ENCODE measurements at regions not wholly inside any gene's neighbourhood (a gene's known extent, or its start where the extent isn't known, plus 50 kb on each side); places are given as distances from the start of the nearest gene placed in this dataset.

DNA sequence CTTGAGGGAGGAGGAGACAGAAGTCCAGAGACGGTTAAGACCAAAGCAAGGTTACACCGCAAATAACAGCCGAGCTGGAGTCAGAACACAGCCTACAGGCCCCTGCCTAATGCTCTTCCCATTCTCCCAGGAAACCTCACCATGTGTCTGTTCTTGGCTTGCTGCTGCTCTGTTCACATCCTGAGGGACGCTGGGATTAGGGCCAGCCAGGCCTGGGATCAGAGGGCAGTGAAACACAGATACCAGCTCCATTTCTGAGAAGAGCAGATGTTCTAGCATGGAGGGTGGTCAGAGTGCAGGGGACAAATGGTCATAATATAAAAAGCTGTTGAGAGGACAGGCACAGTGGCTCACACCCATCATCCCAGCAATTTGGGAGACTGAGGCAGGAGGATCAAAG lies 124.8 kb upstream of the LARP1 start:
- no peaks in the 10 kb centered on the region for H3K27me3 ChIP-seq (ENCODE audit: control insufficient read depth, insufficient read depth, low read length)
- no peaks in the 10 kb centered on the region for H3K36me3 ChIP-seq (ENCODE audit: control insufficient read depth, insufficient read depth, low read length)
- peaks cover 5% of the 10 kb centered on the region for H3K4me1 ChIP-seq (ENCODE audit: control insufficient read depth, insufficient read depth, low read length)
- no peak overlapping the region for H3K9ac ChIP-seq (ENCODE audit: low read length)
- H3K27ac ChIP-seq (ENCODE audit: low read depth, low read length): no peak overlapping the region
- H3K4me3 ChIP-seq (ENCODE audit: low read length): no peak overlapping the region

GRCh38 chr5:154628685-154629084 lies 126.5 kb upstream of the LARP1 start:
- Histone ChIP-seq H3K4me1 (ENCODE audit: control insufficient read depth, insufficient read depth, low read length) (peaks cover 5% of the 10 kb centered on the region), H3K36me3 (ENCODE audit: control insufficient read depth, insufficient read depth, low read length) (no peaks in the 10 kb centered on the region), H3K27ac (ENCODE audit: low read depth, low read length) (no peak overlapping the region), H3K4me3 (ENCODE audit: low read length) (no peak overlapping the region), H3K9ac (ENCODE audit: low read length) (no peak overlapping the region), H3K27me3 (ENCODE audit: control insufficient read depth, insufficient read depth, low read length) (no peaks in the 10 kb centered on the region)

DNA sequence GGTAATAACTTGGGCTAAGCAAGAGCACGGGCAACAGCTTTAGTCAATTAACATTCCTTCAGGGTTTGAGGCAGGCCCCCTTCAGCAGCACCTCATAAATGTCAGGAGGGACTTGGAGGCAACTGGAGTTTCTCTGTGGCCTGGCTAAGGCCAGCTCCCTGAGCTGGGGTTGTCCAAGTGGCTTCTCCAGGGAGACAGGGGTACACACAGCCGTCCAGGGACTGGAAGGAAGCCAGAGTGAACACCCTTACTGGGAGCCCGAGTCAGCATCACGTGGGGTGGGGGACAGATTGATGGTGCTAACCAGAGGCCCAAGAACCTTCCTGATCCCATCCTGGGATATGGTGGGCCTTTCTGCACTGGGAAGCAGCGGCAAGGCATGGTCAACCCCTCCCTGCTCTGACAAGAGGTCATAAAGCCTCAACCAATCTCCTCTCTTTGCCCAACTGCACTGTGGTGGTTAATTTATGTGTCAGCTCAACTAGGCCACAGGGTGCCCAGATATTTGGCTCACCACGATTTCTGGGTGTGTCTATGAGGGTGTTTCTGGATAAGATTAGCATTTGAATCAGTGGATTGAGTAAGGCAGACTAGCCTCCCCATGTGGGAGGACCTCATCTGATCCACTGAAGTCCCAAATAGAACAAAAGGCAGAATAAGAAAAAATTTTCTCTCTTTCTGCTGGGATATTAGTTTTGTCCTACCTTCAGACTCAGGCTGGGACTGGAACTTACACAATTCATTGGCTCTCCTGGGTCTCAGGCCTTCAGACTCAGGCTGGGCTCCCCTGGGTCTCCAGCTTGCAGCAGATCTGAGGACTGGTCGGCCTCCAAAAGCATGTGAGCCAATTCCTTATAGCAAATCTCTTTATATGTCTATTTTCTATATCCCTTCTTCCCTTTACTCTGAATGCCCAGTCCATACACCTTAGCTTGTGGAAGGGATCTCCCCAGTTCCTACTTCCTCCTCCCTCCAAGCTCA lies 127.2 kb upstream of the LARP1 start:
- H3K27me3 ChIP-seq (ENCODE audit: control insufficient read depth, insufficient read depth, low read length): no peaks in the 10 kb centered on the region
- peaks cover 5% of the 10 kb centered on the region for H3K4me1 ChIP-seq (ENCODE audit: control insufficient read depth, insufficient read depth, low read length)
- no peak overlapping the region for H3K27ac ChIP-seq (ENCODE audit: low read depth, low read length)
- H3K9ac ChIP-seq (ENCODE audit: low read length): no peak overlapping the region
- H3K4me3 ChIP-seq (ENCODE audit: low read length): no peak overlapping the region
- H3K36me3 ChIP-seq (ENCODE audit: control insufficient read depth, insufficient read depth, low read length): no peaks in the 10 kb centered on the region

- H3K27me3 ChIP-seq (ENCODE audit: control insufficient read depth, insufficient read depth, low read length): no peaks in the 10 kb centered on the region
- H3K4me1 ChIP-seq (ENCODE audit: control insufficient read depth, insufficient read depth, low read length): peaks cover 5% of the 10 kb centered on the region
- no peak overlapping the region for H3K27ac ChIP-seq (ENCODE audit: low read depth, low read length)
- H3K4me3 ChIP-seq (ENCODE audit: low read length): no peak overlapping the region
- no peak overlapping the region for H3K9ac ChIP-seq (ENCODE audit: low read length)
- no peaks in the 10 kb centered on the region for H3K36me3 ChIP-seq (ENCODE audit: control insufficient read depth, insufficient read depth, low read length)
Measured at GRCh38 chr5:154626876-154627557, 128.2 kb upstream of the LARP1 start.

DNA sequence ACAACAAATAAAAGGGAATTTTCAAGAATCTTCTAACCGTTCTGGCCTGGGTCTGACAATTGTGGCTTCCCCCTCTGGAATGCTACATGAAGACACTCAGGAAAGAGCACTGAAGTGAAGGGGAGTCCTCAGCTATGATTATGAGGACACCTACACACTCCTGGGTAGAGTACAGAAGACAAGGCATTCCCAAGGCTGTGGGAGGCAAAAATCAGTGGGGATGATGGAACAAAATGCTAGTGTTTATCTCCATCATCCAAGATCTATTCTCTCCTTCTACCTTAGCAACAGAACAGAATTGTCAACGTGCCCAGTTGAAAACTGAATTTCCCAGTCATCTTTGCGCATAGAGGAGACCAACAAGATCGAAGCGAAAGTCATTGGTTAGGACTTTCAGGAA lies 130.1 kb upstream of the LARP1 start:
- Histone ChIP-seq H3K4me3 (ENCODE audit: low read length) (no peak overlapping the region), H3K27me3 (ENCODE audit: control insufficient read depth, insufficient read depth, low read length) (no peaks in the 10 kb centered on the region), H3K36me3 (ENCODE audit: control insufficient read depth, insufficient read depth, low read length) (no peaks in the 10 kb centered on the region), H3K4me1 (ENCODE audit: control insufficient read depth, insufficient read depth, low read length) (peaks cover 5% of the 10 kb centered on the region), H3K9ac (ENCODE audit: low read length) (no peak overlapping the region), H3K27ac (ENCODE audit: low read depth, low read length) (no peak overlapping the region)

DNA sequence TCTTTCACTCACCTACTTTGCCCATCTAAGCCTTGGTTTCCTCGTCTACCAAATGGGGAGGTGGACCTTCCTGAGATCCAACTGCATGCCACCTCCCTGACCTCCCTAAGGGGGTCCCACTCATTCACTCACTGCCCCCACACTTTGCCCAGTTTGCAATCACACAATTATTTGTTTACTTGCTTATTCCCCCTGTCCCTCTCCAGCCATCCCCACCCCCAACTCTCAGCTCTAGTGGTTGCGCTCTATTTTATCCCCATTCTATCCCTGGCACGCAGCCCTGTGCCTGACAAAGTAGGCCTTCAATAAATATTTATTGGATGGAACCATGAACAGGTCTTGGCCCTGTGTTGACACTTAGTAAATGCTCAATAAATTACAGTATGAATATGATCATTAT lies 130.8 kb upstream of the LARP1 start:
- H3K4me1 ChIP-seq (ENCODE audit: control insufficient read depth, insufficient read depth, low read length): peaks cover 5% of the 10 kb centered on the region
- H3K36me3 ChIP-seq (ENCODE audit: control insufficient read depth, insufficient read depth, low read length): no peaks in the 10 kb centered on the region
- H3K4me3 ChIP-seq (ENCODE audit: low read length): no peak overlapping the region
- H3K27me3 ChIP-seq (ENCODE audit: control insufficient read depth, insufficient read depth, low read length): no peaks in the 10 kb centered on the region
- H3K9ac ChIP-seq (ENCODE audit: low read length): no peak overlapping the region
- no peak overlapping the region for H3K27ac ChIP-seq (ENCODE audit: low read depth, low read length)

- H3K36me3 ChIP-seq (ENCODE audit: control insufficient read depth, insufficient read depth, low read length): no peaks in the 10 kb centered on the region
- H3K9ac ChIP-seq (ENCODE audit: low read length): no peak overlapping the region
- no peaks in the 10 kb centered on the region for H3K4me1 ChIP-seq (ENCODE audit: control insufficient read depth, insufficient read depth, low read length)
- no peak overlapping the region for H3K27ac ChIP-seq (ENCODE audit: low read depth, low read length)
- H3K27me3 ChIP-seq (ENCODE audit: control insufficient read depth, insufficient read depth, low read length): no peaks in the 10 kb centered on the region
- no peak overlapping the region for H3K4me3 ChIP-seq (ENCODE audit: low read length)
Measured at GRCh38 chr5:154620411-154620810, 134.8 kb upstream of the LARP1 start.

- no peaks in the 10 kb centered on the region for H3K27me3 ChIP-seq (ENCODE audit: control insufficient read depth, insufficient read depth, low read length)
- no peak overlapping the region for H3K4me3 ChIP-seq (ENCODE audit: low read length)
- no peak overlapping the region for H3K27ac ChIP-seq (ENCODE audit: low read depth, low read length)
- H3K36me3 ChIP-seq (ENCODE audit: control insufficient read depth, insufficient read depth, low read length): no peaks in the 10 kb centered on the region
- no peak overlapping the region for H3K9ac ChIP-seq (ENCODE audit: low read length)
- no peaks in the 10 kb centered on the region for H3K4me1 ChIP-seq (ENCODE audit: control insufficient read depth, insufficient read depth, low read length)
Measured at GRCh38 chr5:154618696-154619095, 136.5 kb upstream of the LARP1 start.

GRCh38 chr5:154614595-154614994 lies 136.6 kb upstream of the HAND1 start:
- Histone ChIP-seq H3K4me1 (ENCODE audit: control insufficient read depth, insufficient read depth, low read length) (no peaks in the 10 kb centered on the region), H3K27ac (ENCODE audit: low read depth, low read length) (no peak overlapping the region), H3K36me3 (ENCODE audit: control insufficient read depth, insufficient read depth, low read length) (no peaks in the 10 kb centered on the region), H3K9ac (ENCODE audit: low read length) (no peak overlapping the region), H3K27me3 (ENCODE audit: control insufficient read depth, insufficient read depth, low read length) (peaks cover 9% of the 10 kb centered on the region), H3K4me3 (ENCODE audit: low read length) (no peak overlapping the region)

- Histone ChIP-seq H3K27me3 (ENCODE audit: control insufficient read depth, insufficient read depth, low read length) (peaks cover 11% of the 10 kb centered on the region), H3K27ac (ENCODE audit: low read depth, low read length) (no peak overlapping the region), H3K9ac (ENCODE audit: low read length) (no peak overlapping the region), H3K4me3 (ENCODE audit: low read length) (no peak overlapping the region), H3K36me3 (ENCODE audit: control insufficient read depth, insufficient read depth, low read length) (no peaks in the 10 kb centered on the region), H3K4me1 (ENCODE audit: control insufficient read depth, insufficient read depth, low read length) (no peaks in the 10 kb centered on the region)
Measured at GRCh38 chr5:154614125-154614524, 136.1 kb upstream of the HAND1 start.

GRCh38 chr5:154612666-154613065 lies 134.6 kb upstream of the HAND1 start:
- peaks cover 11% of the 10 kb centered on the region for H3K27me3 ChIP-seq (ENCODE audit: control insufficient read depth, insufficient read depth, low read length)
- H3K4me3 ChIP-seq (ENCODE audit: low read length): no peak overlapping the region
- no peaks in the 10 kb centered on the region for H3K36me3 ChIP-seq (ENCODE audit: control insufficient read depth, insufficient read depth, low read length)
- no peak overlapping the region for H3K27ac ChIP-seq (ENCODE audit: low read depth, low read length)
- no peak overlapping the region for H3K9ac ChIP-seq (ENCODE audit: low read length)
- no peaks in the 10 kb centered on the region for H3K4me1 ChIP-seq (ENCODE audit: control insufficient read depth, insufficient read depth, low read length)

GRCh38 chr5:154611341-154611767 lies 133.3 kb upstream of the HAND1 start:
- Histone ChIP-seq H3K4me3 (ENCODE audit: low read length) (peak overlapping the region; percentile 15), H3K27me3 (ENCODE audit: control insufficient read depth, insufficient read depth, low read length) (peaks cover 11% of the 10 kb centered on the region)

More at GRCh38 chr5:154611341-154611767, 133.3 kb upstream of the HAND1 start:
- H3K9ac ChIP-seq (ENCODE audit: low read length): no peak overlapping the region
- no peak overlapping the region for H3K27ac ChIP-seq (ENCODE audit: low read depth, low read length)
- peaks cover 8% of the 10 kb centered on the region for H3K4me1 ChIP-seq (ENCODE audit: control insufficient read depth, insufficient read depth, low read length)
- no peaks in the 10 kb centered on the region for H3K36me3 ChIP-seq (ENCODE audit: control insufficient read depth, insufficient read depth, low read length)
